K562 (cell line): ENCODE measurements at regions not wholly inside any gene's neighbourhood (a gene's known extent, or its start where the extent isn't known, plus 50 kb on each side); places are given as distances from the start of the nearest gene placed in this dataset.
A peak's percentile ranks its signal among the peaks of the same experiment; 100 is the strongest.

Source experiments
- ATF1 ChIP-seq, 2 experiments: fragments of 450-650 bp in 1 of 2; IDR thresholded peaks; 2 replicates each; pipeline ENCODE4 v1.6.1; 2016; ENCODE audit warnings: missing compliant biosample characterization in 1 of 2, missing genetic modification characterization in 1 of 2
- BACH1 ChIP-seq: fragments of 200-800 bp; sonication (Bioruptor generic); IDR thresholded peaks from 2 replicates; pipeline ENCODE4 v1.6.1; 2016; ENCODE audit warnings: missing genetic modification characterization, missing compliant biosample characterization
- C11orf30 ChIP-seq: fragments of 450-650 bp; IDR thresholded peaks from 2 replicates; pipeline ENCODE4 v1.6.1; 2016; ENCODE audit warnings: low read depth, mild to moderate bottlenecking
- GABPA ChIP-seq: fragments of 200-800 bp; sonication (Bioruptor generic); conservative IDR thresholded peaks from 2 replicates; pipeline ENCODE4 v1.6.1; 2016; ENCODE audit warnings: low read depth, missing genetic modification characterization, missing compliant biosample characterization
- HMG20A ChIP-seq: fragments of 450-650 bp; formaldehyde crosslinking; conservative IDR thresholded peaks from 2 replicates; pipeline ENCODE4 v1.4.0; 2020; ENCODE audit warnings: mild to moderate bottlenecking, mixed read lengths
- HNRNPL ChIP-seq: fragments of 200-400 bp; formaldehyde crosslinking; IDR thresholded peaks from 2 replicates; pipeline ENCODE4 v1.6.1; 2017; ENCODE audit warnings: low read depth, mild to moderate bottlenecking, low read length
- KLF6 ChIP-seq: fragments of 250-450 bp; sonication (Bioruptor Pico); IDR thresholded peaks from 2 replicates; pipeline ENCODE4 v1.4.0; 2020; ENCODE audit warnings: mild to moderate bottlenecking, moderate library complexity, borderline replicate concordance
- NRF1 ChIP-seq, 2 experiments: fragments of 450-650 bp; IDR thresholded peaks in 1 of 2; conservative IDR thresholded peaks in 1 of 2; 2 replicates each; pipeline ENCODE4 v1.6.1; 2014; ENCODE audit warnings: mild to moderate bottlenecking in 2 of 2
- POLR2B ChIP-seq: fragments of 450-650 bp; IDR thresholded peaks from 2 replicates; pipeline ENCODE4 v1.6.1; 2018; ENCODE audit warnings: low read depth; ENCODE audit not compliant: partially characterized antibody
- POLR3A ChIP-seq: IDR thresholded peaks from 2 replicates; pipeline ENCODE4 v1.6.1; 2011; ENCODE audit warnings: borderline replicate concordance, mild to moderate bottlenecking, moderate library complexity; ENCODE audit not compliant: insufficient read length, insufficient read depth; ENCODE audit errors: extremely low read depth
- RBM34 ChIP-seq: fragments of 200-400 bp; formaldehyde crosslinking; IDR thresholded peaks from 2 replicates; pipeline ENCODE4 v1.6.1; 2018; ENCODE audit warnings: low read length, borderline replicate concordance; ENCODE audit not compliant: insufficient read depth
- THRAP3 ChIP-seq: fragments of 450-650 bp; IDR thresholded peaks from 2 replicates; pipeline ENCODE4 v1.6.1; 2016; ENCODE audit warnings: mild to moderate bottlenecking, inconsistent platforms, borderline replicate concordance
- ZNF668 ChIP-seq: fragments of 250-450 bp; sonication (Bioruptor Pico); IDR thresholded peaks from 2 replicates; pipeline ENCODE4 v1.8.0; 2022; ENCODE audit warnings: mild to moderate bottlenecking, inconsistent platforms
- TF ChIP-seq, protein P1 (sequence below), 2 experiments: fragments of 450-650 bp; IDR thresholded peaks; 2 replicates each; pipeline ENCODE4 v1.6.1; 2018; ENCODE audit warnings: mild to moderate bottlenecking in 2 of 2, low read depth in 1 of 2; ENCODE audit not compliant: partially characterized antibody in 2 of 2
- TF ChIP-seq, protein P2 (sequence below): fragments of 250-450 bp; sonication (Bioruptor Pico); IDR thresholded peaks from 2 replicates; pipeline ENCODE4 v1.6.1; 2021; ENCODE audit warnings: mild to moderate bottlenecking
- TF ChIP-seq, protein P3 (sequence below): fragments of 200-800 bp; sonication (Bioruptor generic); IDR thresholded peaks from 2 replicates; pipeline ENCODE4 v1.6.1; 2016; ENCODE audit warnings: missing genetic modification characterization, missing compliant biosample characterization

DNA sequence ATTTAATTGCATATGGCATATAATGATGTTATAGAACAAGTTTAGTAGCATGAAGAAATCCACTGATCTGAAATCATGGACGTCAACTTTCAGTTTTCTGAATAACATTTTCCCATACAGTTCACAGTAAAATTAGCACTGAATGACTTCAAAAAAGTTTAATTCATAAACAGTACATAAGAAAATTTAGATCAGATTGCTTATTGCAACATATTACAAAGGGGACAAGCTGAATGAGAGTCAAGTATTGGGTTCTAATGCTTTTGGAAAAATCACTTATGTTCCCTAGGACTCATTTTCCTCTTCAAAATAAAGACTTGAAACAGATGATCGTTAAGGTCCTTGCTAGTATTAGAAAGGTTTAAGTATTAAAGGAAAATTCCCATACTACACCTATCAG lies 898.3 kb upstream of the INTU start (continued):
- TF ChIP-seq HNRNPL (no peak), ZNF668 (CRISPR knock-in tag) (no peak), POLR2B (no peak), BACH1 (tag) (no peak), KLF6 (CRISPR knock-in tag) (no peak), HMG20A (no peak), POLR3A (no peak), NRF1 (conservative IDR thresholded peaks at IDR 0.05 in 1 of 2, IDR thresholded peaks at IDR 0.05 in 1 of 2) (no peak), RBM34 (no peak), ATF1 (CRISPR knock-in tag; IDR thresholded peaks at IDR 0.05) (no peak), ATF1 (tag; IDR thresholded peaks at IDR 0.05) (no peak), C11orf30 (no peak), THRAP3 (0 out of 2 replicates have a peak, but pooled peaks have one; percentile 24), GABPA (tag) (no peak)
- TF ChIP-seq, protein P1, sequence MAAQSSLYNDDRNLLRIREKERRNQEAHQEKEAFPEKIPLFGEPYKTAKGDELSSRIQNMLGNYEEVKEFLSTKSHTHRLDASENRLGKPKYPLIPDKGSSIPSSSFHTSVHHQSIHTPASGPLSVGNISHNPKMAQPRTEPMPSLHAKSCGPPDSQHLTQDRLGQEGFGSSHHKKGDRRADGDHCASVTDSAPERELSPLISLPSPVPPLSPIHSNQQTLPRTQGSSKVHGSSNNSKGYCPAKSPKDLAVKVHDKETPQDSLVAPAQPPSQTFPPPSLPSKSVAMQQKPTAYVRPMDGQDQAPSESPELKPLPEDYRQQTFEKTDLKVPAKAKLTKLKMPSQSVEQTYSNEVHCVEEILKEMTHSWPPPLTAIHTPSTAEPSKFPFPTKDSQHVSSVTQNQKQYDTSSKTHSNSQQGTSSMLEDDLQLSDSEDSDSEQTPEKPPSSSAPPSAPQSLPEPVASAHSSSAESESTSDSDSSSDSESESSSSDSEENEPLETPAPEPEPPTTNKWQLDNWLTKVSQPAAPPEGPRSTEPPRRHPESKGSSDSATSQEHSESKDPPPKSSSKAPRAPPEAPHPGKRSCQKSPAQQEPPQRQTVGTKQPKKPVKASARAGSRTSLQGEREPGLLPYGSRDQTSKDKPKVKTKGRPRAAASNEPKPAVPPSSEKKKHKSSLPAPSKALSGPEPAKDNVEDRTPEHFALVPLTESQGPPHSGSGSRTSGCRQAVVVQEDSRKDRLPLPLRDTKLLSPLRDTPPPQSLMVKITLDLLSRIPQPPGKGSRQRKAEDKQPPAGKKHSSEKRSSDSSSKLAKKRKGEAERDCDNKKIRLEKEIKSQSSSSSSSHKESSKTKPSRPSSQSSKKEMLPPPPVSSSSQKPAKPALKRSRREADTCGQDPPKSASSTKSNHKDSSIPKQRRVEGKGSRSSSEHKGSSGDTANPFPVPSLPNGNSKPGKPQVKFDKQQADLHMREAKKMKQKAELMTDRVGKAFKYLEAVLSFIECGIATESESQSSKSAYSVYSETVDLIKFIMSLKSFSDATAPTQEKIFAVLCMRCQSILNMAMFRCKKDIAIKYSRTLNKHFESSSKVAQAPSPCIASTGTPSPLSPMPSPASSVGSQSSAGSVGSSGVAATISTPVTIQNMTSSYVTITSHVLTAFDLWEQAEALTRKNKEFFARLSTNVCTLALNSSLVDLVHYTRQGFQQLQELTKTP (IDR thresholded peaks at IDR 0.05; ENCODE audit: low read depth in 1 of 2, partially characterized antibody in 2 of 2) = peak in 1 of 2 experiments; percentile 78
- TF ChIP-seq, protein P2, sequence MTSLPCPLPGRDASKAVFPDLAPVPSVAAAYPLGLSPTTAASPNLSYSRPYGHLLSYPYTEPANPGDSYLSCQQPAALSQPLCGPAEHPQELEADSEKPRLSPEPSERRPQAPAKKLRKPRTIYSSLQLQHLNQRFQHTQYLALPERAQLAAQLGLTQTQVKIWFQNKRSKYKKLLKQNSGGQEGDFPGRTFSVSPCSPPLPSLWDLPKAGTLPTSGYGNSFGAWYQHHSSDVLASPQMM (CRISPR knock-in tag) = no peak
- TF ChIP-seq, protein P3, sequence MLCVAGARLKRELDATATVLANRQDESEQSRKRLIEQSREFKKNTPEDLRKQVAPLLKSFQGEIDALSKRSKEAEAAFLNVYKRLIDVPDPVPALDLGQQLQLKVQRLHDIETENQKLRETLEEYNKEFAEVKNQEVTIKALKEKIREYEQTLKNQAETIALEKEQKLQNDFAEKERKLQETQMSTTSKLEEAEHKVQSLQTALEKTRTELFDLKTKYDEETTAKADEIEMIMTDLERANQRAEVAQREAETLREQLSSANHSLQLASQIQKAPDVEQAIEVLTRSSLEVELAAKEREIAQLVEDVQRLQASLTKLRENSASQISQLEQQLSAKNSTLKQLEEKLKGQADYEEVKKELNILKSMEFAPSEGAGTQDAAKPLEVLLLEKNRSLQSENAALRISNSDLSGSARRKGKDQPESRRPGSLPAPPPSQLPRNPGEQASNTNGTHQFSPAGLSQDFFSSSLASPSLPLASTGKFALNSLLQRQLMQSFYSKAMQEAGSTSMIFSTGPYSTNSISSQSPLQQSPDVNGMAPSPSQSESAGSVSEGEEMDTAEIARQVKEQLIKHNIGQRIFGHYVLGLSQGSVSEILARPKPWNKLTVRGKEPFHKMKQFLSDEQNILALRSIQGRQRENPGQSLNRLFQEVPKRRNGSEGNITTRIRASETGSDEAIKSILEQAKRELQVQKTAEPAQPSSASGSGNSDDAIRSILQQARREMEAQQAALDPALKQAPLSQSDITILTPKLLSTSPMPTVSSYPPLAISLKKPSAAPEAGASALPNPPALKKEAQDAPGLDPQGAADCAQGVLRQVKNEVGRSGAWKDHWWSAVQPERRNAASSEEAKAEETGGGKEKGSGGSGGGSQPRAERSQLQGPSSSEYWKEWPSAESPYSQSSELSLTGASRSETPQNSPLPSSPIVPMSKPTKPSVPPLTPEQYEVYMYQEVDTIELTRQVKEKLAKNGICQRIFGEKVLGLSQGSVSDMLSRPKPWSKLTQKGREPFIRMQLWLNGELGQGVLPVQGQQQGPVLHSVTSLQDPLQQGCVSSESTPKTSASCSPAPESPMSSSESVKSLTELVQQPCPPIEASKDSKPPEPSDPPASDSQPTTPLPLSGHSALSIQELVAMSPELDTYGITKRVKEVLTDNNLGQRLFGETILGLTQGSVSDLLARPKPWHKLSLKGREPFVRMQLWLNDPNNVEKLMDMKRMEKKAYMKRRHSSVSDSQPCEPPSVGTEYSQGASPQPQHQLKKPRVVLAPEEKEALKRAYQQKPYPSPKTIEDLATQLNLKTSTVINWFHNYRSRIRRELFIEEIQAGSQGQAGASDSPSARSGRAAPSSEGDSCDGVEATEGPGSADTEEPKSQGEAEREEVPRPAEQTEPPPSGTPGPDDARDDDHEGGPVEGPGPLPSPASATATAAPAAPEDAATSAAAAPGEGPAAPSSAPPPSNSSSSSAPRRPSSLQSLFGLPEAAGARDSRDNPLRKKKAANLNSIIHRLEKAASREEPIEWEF (CRISPR knock-in tag) = no peak
